GM23338 (cell line): ENCODE measurements at regions not wholly inside any gene's neighbourhood (a gene's known extent, or its start where the extent isn't known, plus 50 kb on each side); places are given as distances from the start of the nearest gene placed in this dataset.

ENCODE experiments used
- CREB1 ChIP-seq: fragments of 250-450 bp; sonication (Bioruptor Pico); IDR thresholded peaks from 2 replicates; pipeline ENCODE4 v1.5.0; 2020; ENCODE audit warnings: low read depth, mild to moderate bottlenecking, moderate library complexity
- EZH2 ChIP-seq: fragments of 200-600 bp; sonication (generic); IDR thresholded peaks from one replicate; pipeline ENCODE4 v1.8.0; 2017; ENCODE audit warnings: antibody characterized with exemption, mild to moderate bottlenecking, low read depth; ENCODE audit not compliant: unreplicated experiment
- EZH2phosphoT487 ChIP-seq: fragments of 200-600 bp; sonication (generic); IDR thresholded peaks from one replicate; pipeline ENCODE4 v1.8.1; 2018; ENCODE audit warnings: antibody characterized with exemption; ENCODE audit not compliant: unreplicated experiment
- JUNB ChIP-seq: IDR thresholded peaks from one replicate; pipeline ENCODE4 v1.6.1; 2016; ENCODE audit warnings: antibody characterized with exemption; ENCODE audit not compliant: unreplicated experiment
- NANOG ChIP-seq: IDR thresholded peaks from 2 replicates; pipeline ENCODE4 v1.6.1; 2016; ENCODE audit warnings: antibody characterized with exemption, borderline replicate concordance
- POLR2AphosphoS5 ChIP-seq: IDR thresholded peaks from 2 replicates; pipeline ENCODE4 v1.6.1; 2016; ENCODE audit warnings: antibody characterized with exemption, low read depth
- TF ChIP-seq, protein P1 (sequence below), 2 experiments: fragments of 200-600 bp in 1 of 2; sonication (generic) in 1 of 2; conservative IDR thresholded peaks; 2 replicates each; pipeline versions ENCODE4 v1.5.1 to v1.6.1; 2016 to 2017; ENCODE audit warnings: antibody characterized with exemption in 2 of 2, low read depth in 2 of 2, mild to moderate bottlenecking in 2 of 2, moderate library complexity in 1 of 2
- TF ChIP-seq, protein P2 (sequence below): IDR thresholded peaks from one replicate; pipeline ENCODE4 v1.6.1; 2018; ENCODE audit warnings: antibody characterized with exemption; ENCODE audit not compliant: unreplicated experiment

GRCh38 chr2:238587776-238588660, 161.3 kb downstream of the ASB1 start:
- TF ChIP-seq, protein P1, sequence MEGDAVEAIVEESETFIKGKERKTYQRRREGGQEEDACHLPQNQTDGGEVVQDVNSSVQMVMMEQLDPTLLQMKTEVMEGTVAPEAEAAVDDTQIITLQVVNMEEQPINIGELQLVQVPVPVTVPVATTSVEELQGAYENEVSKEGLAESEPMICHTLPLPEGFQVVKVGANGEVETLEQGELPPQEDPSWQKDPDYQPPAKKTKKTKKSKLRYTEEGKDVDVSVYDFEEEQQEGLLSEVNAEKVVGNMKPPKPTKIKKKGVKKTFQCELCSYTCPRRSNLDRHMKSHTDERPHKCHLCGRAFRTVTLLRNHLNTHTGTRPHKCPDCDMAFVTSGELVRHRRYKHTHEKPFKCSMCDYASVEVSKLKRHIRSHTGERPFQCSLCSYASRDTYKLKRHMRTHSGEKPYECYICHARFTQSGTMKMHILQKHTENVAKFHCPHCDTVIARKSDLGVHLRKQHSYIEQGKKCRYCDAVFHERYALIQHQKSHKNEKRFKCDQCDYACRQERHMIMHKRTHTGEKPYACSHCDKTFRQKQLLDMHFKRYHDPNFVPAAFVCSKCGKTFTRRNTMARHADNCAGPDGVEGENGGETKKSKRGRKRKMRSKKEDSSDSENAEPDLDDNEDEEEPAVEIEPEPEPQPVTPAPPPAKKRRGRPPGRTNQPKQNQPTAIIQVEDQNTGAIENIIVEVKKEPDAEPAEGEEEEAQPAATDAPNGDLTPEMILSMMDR (conservative IDR thresholded peaks at IDR 0.05; ENCODE audit: low read depth in 2 of 2), result no peak
- TF ChIP-seq EZH2phosphoT487 (no peak), CREB1 (CRISPR knock-in tag) (no peak), EZH2 (no peak), JUNB (no peak), POLR2AphosphoS5 (no peak), NANOG (no peak)
- TF ChIP-seq, protein P2, sequence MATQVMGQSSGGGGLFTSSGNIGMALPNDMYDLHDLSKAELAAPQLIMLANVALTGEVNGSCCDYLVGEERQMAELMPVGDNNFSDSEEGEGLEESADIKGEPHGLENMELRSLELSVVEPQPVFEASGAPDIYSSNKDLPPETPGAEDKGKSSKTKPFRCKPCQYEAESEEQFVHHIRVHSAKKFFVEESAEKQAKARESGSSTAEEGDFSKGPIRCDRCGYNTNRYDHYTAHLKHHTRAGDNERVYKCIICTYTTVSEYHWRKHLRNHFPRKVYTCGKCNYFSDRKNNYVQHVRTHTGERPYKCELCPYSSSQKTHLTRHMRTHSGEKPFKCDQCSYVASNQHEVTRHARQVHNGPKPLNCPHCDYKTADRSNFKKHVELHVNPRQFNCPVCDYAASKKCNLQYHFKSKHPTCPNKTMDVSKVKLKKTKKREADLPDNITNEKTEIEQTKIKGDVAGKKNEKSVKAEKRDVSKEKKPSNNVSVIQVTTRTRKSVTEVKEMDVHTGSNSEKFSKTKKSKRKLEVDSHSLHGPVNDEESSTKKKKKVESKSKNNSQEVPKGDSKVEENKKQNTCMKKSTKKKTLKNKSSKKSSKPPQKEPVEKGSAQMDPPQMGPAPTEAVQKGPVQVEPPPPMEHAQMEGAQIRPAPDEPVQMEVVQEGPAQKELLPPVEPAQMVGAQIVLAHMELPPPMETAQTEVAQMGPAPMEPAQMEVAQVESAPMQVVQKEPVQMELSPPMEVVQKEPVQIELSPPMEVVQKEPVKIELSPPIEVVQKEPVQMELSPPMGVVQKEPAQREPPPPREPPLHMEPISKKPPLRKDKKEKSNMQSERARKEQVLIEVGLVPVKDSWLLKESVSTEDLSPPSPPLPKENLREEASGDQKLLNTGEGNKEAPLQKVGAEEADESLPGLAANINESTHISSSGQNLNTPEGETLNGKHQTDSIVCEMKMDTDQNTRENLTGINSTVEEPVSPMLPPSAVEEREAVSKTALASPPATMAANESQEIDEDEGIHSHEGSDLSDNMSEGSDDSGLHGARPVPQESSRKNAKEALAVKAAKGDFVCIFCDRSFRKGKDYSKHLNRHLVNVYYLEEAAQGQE, result no peak
